Loucy (cell line): ENCODE measurements at regions not wholly inside any gene's neighbourhood (a gene's known extent, or its start where the extent isn't known, plus 50 kb on each side); places are given as distances from the start of the nearest gene placed in this dataset.

Experiments used
- H2AFZ ChIP-seq: fragments of 200-600 bp; sonication (generic); 2 replicates; pipeline ENCODE4 v1.6.0; 2016; ENCODE audit warnings: antibody characterized with exemption, mild to moderate bottlenecking, low read length, moderate library complexity
- H3F3A ChIP-seq: fragments of 200-600 bp; 2 replicates; pipeline ENCODE4 v1.6.0; 2016; ENCODE audit warnings: antibody characterized with exemption, low read depth, mild to moderate bottlenecking
- H3K27me3 ChIP-seq: fragments of 200-600 bp; sonication (generic); 2 replicates; pipeline ENCODE4 v1.6.1; 2014; ENCODE audit warnings: low read length, mild to moderate bottlenecking; ENCODE audit not compliant: insufficient read depth, poor library complexity, severe bottlenecking
- H3K36me3 ChIP-seq: fragments of 200-600 bp; sonication (generic); 2 replicates; pipeline ENCODE4 v1.6.1; 2016; ENCODE audit warnings: low read length; ENCODE audit not compliant: insufficient read depth
- H3K4me1 ChIP-seq: fragments of 200-600 bp; sonication (generic); 2 replicates; pipeline ENCODE4 v1.5.1; 2014; ENCODE audit warnings: low read length, mild to moderate bottlenecking; ENCODE audit not compliant: insufficient read depth, poor library complexity, severe bottlenecking
- H3K4me2 ChIP-seq: fragments of 200-600 bp; sonication (generic); 2 replicates; pipeline ENCODE4 v1.6.0; 2014; ENCODE audit warnings: antibody characterized with exemption, low read length, low read depth, mild to moderate bottlenecking; ENCODE audit not compliant: poor library complexity, severe bottlenecking
- H3K4me3 ChIP-seq: fragments of 200-600 bp; sonication (generic); 2 replicates; pipeline ENCODE4 v1.5.1; 2014; ENCODE audit warnings: low read length, mild to moderate bottlenecking, mixed read lengths; ENCODE audit not compliant: poor library complexity, severe bottlenecking
- H3K79me2 ChIP-seq: fragments of 200-600 bp; sonication (generic); 2 replicates; pipeline ENCODE4 v1.6.1; 2014; ENCODE audit warnings: low read length; ENCODE audit not compliant: insufficient read depth
- H3K9ac ChIP-seq: fragments of 200-600 bp; sonication (generic); 2 replicates; pipeline ENCODE4 v1.6.0; 2014; ENCODE audit warnings: mild to moderate bottlenecking, low read depth, low read length, moderate library complexity; ENCODE audit not compliant: poor library complexity, severe bottlenecking
- H3K9me2 ChIP-seq: fragments of 200-600 bp; sonication (generic); replicated peaks from 2 replicates; pipeline ENCODE4 v1.6.1; 2016; ENCODE audit warnings: low read depth, low read length, mixed read lengths
- H3K9me3 ChIP-seq: fragments of 200-600 bp; sonication (generic); 2 replicates; pipeline ENCODE4 v1.6.1; 2014; ENCODE audit warnings: mild to moderate bottlenecking, antibody characterized with exemption, low read length, low read depth; ENCODE audit not compliant: insufficient read depth
- H4K20me1 ChIP-seq: fragments of 200-600 bp; sonication (generic); 2 replicates; pipeline ENCODE4 v1.6.0; 2014; ENCODE audit warnings: antibody characterized with exemption, low read length, mild to moderate bottlenecking; ENCODE audit not compliant: insufficient read depth, poor library complexity, severe bottlenecking
- CTCF ChIP-seq: fragments of 200-600 bp; sonication (generic); conservative IDR thresholded peaks from 2 replicates; pipeline ENCODE4 v1.5.1; 2014; ENCODE audit warnings: mild to moderate bottlenecking, antibody characterized with exemption, low read length
- EZH2phosphoT487 ChIP-seq: fragments of 200-600 bp; IDR thresholded peaks from 2 replicates; pipeline ENCODE4 v1.6.1; 2018; ENCODE audit warnings: antibody characterized with exemption, mild to moderate bottlenecking, moderate library complexity, borderline replicate concordance

- Histone ChIP-seq H3K36me3 (no peaks in the 10 kb centered on the region), H3K4me2 (no peak overlapping the region), H3K27me3 (no peaks in the 10 kb centered on the region), H3F3A (no peaks in the 10 kb centered on the region), H3K9me3 (no peaks in the 10 kb centered on the region; the same call in 1 of the 2 replicates), H3K4me3 (no peak overlapping the region), H3K9ac (no peak overlapping the region), H4K20me1 (no peaks in the 10 kb centered on the region), H3K9me2 (no peaks in the 10 kb centered on the region), H2AFZ (no peak overlapping the region), H3K4me1 (no peaks in the 10 kb centered on the region), H3K79me2 (no peaks in the 10 kb centered on the region)
- TF ChIP-seq CTCF (no peak), EZH2phosphoT487 (no peak)
These were observed 156.2 kb upstream of the CELF4 start for GRCh38 chr18:37721544-37722522.

DNA sequence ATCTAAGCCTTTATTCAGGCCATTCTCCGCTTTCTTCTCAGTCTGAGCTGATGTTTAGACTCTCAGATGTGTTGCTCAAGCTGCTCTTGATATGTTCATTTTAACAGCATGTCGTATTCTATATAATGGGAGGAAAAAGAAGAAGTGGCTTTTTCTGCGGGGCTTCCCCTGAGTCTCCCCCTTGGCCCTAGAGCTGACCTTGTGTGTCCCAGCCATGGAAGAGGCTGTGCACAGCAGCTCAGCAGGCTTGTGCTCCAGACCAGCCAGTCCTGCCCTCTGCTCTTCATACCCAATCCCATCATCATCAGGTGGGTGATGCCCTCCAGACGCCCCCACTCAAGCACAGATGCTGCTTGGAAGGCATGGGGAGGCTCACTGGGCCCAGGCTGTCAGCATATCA lies 155.1 kb upstream of the CELF4 start:
- H3K4me3 ChIP-seq = no peak overlapping the region
- H3K36me3 ChIP-seq = no peaks in the 10 kb centered on the region
- H4K20me1 ChIP-seq = no peaks in the 10 kb centered on the region
- H3K9me3 ChIP-seq = no peaks in the 10 kb centered on the region; the same call in 1 of the 2 replicates
- no peak overlapping the region for H2AFZ ChIP-seq
- H3K4me1 ChIP-seq = no peaks in the 10 kb centered on the region
- no peaks in the 10 kb centered on the region for H3K27me3 ChIP-seq
- H3K9me2 ChIP-seq = no peaks in the 10 kb centered on the region
- H3K79me2 ChIP-seq = no peaks in the 10 kb centered on the region
- no peak overlapping the region for H3K4me2 ChIP-seq
- no peaks in the 10 kb centered on the region for H3F3A ChIP-seq
- no peak overlapping the region for H3K9ac ChIP-seq
- TF ChIP-seq EZH2phosphoT487 = no peak
- no peak for TF ChIP-seq CTCF

- H3K27me3 ChIP-seq = no peaks in the 10 kb centered on the region
- no peak overlapping the region for H3K4me3 ChIP-seq
- no peaks in the 10 kb centered on the region for H3K36me3 ChIP-seq
- H3K9me3 ChIP-seq = no peaks in the 10 kb centered on the region; the same call in 1 of the 2 replicates
- no peaks in the 10 kb centered on the region for H4K20me1 ChIP-seq
- no peak overlapping the region for H3K9ac ChIP-seq
- no peak overlapping the region for H2AFZ ChIP-seq
- no peaks in the 10 kb centered on the region for H3K4me1 ChIP-seq
- no peaks in the 10 kb centered on the region for H3F3A ChIP-seq
- no peak overlapping the region for H3K4me2 ChIP-seq
- TF ChIP-seq EZH2phosphoT487 (no peak), CTCF (no peak)
- no peaks in the 10 kb centered on the region for H3K79me2 ChIP-seq
- no peaks in the 10 kb centered on the region for H3K9me2 ChIP-seq
These were observed 152.1 kb upstream of the CELF4 start for GRCh38 chr18:37717656-37718055.
